GM19372 (cell line): ENCODE measurements at regions not wholly inside any gene's neighbourhood (a gene's known extent, or its start where the extent isn't known, plus 50 kb on each side); places are given as distances from the start of the nearest gene placed in this dataset.

ENCODE experiments used
- ATAC-seq: cut with Tn5 transposase; IDR thresholded peaks from one replicate; pipeline ENCODE4 v1.9.1; 2021; ENCODE audit warnings: mild to moderate bottlenecking, low read depth, moderate library complexity; ENCODE audit not compliant: unreplicated experiment

- no peak for ATAC-seq
Measured at GRCh38 chr5:38039091-38039490, 199.2 kb upstream of the GDNF start.

- ATAC-seq = no peak
Measured at GRCh38 chr5:38036765-38037164, 196.9 kb upstream of the GDNF start.

- ATAC-seq = no peak
Measured at GRCh38 chr5:38032149-38032548, 192.3 kb upstream of the GDNF start.

- ATAC-seq = no peak
Measured at GRCh38 chr5:38031304-38031703, 191.5 kb upstream of the GDNF start.

GRCh38 chr5:38029397-38030065 lies 189.7 kb upstream of the GDNF start:
- ATAC-seq = no peak

GRCh38 chr5:38023799-38024198 lies 184.0 kb upstream of the GDNF start:
- no peak for ATAC-seq

- ATAC-seq = no peak
Measured at GRCh38 chr5:38023371-38023770, 183.5 kb upstream of the GDNF start.

- no peak for ATAC-seq
Measured at GRCh38 chr5:38022631-38023030, 182.8 kb upstream of the GDNF start.

- ATAC-seq = no peak
Measured at GRCh38 chr5:38018016-38018415, 178.2 kb upstream of the GDNF start.

GRCh38 chr5:38013107-38013506 lies 173.3 kb upstream of the GDNF start:
- ATAC-seq = no peak

- ATAC-seq = no peak
Measured at GRCh38 chr5:38011668-38012188, 171.9 kb upstream of the GDNF start.

- no peak for ATAC-seq
Measured at GRCh38 chr5:38009749-38010358, 170.0 kb upstream of the GDNF start.

GRCh38 chr5:38008198-38008597 lies 168.4 kb upstream of the GDNF start:
- ATAC-seq = no peak

- no peak for ATAC-seq
Measured at GRCh38 chr5:37999593-37999992, 159.8 kb upstream of the GDNF start.

- ATAC-seq = no peak
Measured at GRCh38 chr5:37996918-37997317, 157.1 kb upstream of the GDNF start.

- no peak for ATAC-seq
Measured at GRCh38 chr5:37994729-37995128, 154.9 kb upstream of the GDNF start.

- ATAC-seq = no peak
Measured at GRCh38 chr5:37991301-37992299, 151.8 kb upstream of the GDNF start.

- no peak for ATAC-seq
Measured at GRCh38 chr5:37989884-37990283, 150.0 kb upstream of the GDNF start.

GRCh38 chr5:37988454-37989046 lies 148.7 kb upstream of the GDNF start:
- no peak for ATAC-seq

GRCh38 chr5:37984300-37984699 lies 144.5 kb upstream of the GDNF start:
- ATAC-seq = no peak

- ATAC-seq = no peak
Measured at GRCh38 chr5:37983463-37983862, 143.6 kb upstream of the GDNF start.
